AG20443 (cell line): ENCODE measurements at regions not wholly inside any gene's neighbourhood (a gene's known extent, or its start where the extent isn't known, plus 50 kb on each side); places are given as distances from the start of the nearest gene placed in this dataset.
"Not testable (repeated sequence)": the region's sequence is repeated elsewhere in the genome, so short reads cannot be mapped to it uniquely, and the experiment has no call there.

ENCODE experiments used
- DNase-seq: peaks from one replicate; pipeline ENCODE4 v3.0.0; 2012; ENCODE audit warnings: low spot score, mixed read lengths

DNA sequence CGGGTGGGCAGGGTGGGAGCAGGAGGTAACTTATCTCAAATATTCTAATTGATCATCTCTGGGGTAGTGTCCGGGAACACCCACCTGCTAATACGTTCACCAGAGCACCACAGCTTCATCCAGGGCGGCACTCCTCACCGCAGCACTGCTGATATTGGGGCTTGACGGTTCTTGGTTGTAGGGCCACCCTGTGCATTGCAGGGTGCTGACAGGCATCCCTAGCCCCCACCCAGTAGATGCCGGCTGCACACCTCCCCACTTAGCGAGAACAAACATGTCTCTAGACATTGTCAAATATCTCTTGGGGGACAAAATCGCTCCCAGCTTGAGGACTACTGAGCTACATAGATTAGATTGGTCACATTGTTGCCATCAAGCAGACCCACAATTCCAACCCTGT is 73.9 kb upstream of the WASF3 start:
- no peak for DNase-seq

DNA sequence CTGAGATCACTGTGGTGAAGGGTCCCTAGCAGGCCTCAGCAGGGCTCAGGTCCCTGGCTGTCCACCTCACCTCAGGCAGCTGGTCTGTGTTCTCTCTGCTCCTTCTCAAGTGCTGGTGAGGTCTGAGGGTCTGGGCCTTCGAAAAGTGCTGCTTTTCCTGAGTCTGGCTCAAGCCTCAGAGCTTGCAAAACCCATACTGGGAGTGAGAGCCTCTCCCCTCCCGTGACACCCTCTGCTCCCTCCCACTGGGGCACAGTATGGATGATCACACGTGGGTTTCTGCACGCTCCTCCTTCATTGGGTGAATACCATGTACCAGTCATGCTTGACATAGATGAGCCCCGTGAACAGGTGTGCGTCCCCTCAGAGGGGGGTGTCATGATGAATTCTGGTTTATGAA is 73.3 kb upstream of the WASF3 start:
- no peak for DNase-seq

DNA sequence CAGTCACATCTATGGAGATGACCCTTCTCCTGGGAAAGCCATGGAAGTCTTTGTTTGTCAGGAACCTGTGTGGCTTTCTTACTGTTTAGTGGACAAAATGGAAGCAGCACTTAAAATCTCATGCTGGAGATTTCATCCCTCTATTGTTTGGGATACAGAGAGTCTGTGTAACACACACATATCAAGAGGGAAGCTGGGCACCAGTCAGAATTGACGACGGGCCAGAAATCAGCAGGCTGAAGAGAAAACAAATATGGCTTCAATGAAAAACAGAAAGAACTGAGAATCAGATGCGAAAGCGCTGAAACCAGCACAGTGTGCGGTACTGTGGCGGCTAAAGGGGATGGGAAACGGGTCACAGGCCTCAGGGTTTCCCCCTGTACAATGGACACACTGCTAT is 72.2 kb upstream of the WASF3 start:
- no peak for DNase-seq

DNA sequence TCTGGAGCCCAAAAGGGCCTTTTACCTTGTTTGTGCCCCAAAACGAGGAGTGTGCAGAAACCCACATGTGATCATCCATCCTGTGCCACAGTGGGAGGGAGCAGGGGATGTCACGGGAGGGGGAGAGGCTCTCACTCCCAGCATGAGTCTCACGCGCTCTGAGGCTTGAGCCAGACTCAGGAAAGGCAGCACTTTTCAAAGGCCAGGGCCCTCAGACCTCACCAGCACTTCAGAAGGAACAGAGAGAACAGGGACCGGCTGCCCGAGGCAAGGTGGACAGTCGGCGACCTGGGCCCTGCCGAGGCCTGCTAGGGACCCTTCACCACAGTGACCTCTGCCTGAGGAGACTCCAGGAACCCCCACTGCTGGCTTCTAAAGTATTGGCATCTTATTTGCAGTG is 71.7 kb upstream of the WASF3 start:
- DNase-seq, result peak; percentile 65

DNA sequence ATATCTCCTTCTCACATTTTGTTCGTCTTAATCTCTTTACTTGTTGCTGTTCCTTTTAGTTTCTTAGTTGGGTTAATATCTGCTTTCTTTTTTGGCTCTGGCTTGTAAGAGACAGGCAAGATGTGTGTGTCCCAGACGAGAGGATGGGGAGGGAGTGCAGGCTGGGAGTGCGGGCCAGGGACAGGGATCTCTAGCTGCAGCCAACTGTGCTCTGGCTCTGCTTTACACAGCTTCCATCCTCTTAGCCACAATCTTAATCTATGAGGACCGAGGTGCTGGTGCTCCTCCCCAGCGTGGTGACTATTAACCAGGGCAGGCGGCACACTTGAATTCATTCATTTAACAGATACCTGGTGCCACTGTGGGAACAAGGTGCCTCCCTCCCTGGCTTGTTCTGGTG is 70.9 kb upstream of the WASF3 start:
- DNase-seq, result no peak

DNA sequence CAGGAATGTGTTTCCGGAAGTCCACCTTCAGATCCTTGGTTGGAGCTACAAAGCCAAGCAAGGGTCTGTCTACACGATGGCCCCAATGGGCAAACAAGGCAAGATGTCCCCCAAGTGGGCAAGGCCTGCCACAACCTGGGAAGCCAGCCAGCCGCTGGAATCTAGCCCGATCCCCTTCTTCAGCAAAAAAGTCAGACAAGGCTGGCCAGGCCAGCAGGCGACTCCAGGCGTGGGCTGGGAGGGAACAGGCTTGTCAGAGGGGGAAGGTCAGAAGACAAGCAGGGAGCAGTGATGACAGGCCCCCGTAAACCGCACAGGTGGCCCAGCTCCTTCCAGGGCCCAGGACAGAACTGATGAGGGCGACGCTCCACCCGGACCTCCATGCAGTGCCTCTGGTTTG is 69.7 kb upstream of the WASF3 start:
- DNase-seq, result no peak

DNA sequence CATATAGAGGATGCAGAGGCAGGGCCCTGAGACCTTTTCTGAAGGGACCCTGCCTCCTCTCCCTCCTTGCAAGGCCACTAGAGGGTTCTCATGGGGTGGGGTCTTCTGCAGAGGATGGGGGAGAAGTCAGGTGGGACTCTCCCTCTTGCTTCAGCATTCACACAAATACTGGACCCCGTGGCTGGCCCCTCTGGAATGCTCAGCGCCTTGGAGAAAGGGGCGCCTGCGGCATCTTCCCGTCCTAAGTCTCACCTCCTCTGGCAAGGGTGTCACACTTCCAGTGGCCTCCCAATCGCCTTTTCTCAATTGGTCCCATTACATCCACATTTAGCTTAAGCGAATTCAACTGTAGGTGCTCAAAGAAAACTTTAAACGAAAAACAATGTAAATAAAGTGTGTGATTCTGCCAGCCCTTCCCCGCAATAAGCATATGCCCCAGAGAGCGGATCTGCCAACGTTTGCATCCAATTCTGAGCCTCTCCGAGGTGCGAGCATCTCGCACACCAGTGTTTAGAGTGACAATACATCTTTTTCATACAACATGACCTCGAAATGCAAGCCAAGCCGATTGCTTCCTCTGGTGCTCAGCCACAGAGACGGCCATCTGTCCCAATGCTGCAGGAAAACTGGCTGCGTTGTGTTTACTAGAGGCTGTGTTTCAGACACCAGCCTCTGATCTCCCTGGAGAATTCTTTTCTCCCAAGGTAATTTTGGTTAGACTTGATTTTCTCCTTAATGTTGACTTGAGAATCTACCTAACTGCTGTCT is 69.1 kb upstream of the WASF3 start:
- no peak for DNase-seq

DNA sequence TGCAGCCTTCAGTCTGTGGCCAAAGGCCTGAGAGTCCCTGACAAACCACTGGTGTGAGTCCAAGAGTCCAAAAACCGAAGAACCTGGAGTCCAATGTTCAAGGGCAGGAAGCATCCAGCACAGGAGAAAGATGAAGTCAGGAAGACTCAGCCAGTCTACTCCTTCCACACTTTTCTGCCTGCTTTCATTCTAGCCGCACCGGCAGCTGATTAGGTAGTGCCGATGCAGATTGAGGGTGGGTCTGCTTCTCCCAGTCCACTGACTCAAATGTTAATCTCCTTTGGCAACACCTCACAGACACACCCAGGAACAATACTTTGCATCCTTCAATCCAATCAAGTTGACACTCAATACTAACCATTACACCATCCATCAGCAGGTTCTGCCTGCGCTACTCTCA is 65.2 kb upstream of the WASF3 start:
- not testable (repeated sequence) for DNase-seq

DNA sequence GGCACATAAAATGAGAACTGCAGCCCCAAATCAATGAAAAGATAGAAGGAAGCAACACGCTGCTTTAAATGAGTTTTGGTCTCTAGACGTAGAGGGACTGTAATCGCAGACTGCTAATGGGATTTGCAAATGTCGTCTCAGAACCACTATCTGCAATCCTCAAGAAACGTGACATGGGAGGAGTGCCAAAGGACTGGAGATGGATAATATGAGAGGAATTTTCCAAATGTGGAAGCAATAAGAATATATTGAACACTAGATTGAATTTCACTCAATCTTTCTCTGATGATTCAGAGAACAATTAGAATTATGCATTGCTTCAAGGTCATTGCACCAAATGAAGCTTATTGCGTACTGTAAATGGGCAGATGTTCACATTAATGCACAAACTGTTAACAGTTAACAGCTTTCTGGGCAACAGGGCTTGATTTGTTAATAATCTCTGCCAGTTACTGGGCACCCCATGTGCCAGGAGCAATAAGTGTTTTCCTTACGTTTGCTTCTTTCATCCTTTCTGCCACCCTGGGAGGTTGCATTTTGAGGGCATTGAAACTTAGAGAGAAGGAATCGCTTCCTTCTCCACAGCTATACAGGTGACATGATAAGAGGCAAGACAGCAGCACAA is 62.8 kb upstream of the WASF3 start:
- no peak for DNase-seq

DNA sequence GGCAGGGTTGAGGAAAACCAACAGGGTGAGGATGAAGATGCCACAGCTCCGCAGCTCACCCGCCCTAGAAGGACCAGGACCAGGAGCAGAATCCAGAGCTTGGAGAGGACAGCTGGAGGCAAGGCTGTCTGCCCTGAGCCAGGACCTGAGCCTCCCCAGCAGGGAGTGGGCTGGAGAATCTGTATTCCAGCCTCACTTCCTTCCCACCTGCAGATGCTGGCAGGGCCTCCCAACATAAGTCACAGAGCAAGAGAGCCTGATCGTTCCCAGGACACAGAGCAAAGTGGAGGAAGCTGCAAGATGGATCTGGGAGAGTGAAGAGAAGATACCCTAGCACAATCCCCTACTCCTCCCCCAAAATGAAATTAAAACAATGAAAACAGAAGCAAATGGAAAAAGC is 61.7 kb upstream of the WASF3 start:
- DNase-seq, result no peak

DNA sequence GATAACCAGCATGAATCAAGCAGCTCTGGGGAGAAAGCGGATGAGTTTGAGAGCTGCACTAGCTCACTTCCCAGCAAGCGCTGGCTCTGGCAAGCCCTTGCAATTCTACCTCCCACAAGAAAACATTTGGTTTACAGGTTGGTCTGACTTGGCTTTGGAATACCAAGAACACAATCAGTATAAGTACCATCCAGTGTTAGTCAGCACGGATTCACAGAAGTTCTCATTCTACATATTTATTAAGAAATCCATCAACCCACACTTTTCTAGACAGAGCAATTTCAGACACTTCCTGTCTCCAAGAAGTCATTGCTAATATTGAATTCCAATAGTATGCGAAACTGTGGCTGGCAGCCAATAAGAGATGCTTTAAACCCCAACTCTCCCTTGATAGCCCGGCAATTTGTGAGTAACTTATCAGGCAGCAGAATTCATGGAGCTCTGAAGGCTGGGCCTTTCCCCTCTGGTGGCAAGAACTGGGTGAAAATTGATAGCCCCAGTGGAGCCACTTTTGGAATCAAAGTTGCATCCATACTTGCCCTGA is 59.4 kb upstream of the WASF3 start:
- peak; percentile 80 for DNase-seq

DNA sequence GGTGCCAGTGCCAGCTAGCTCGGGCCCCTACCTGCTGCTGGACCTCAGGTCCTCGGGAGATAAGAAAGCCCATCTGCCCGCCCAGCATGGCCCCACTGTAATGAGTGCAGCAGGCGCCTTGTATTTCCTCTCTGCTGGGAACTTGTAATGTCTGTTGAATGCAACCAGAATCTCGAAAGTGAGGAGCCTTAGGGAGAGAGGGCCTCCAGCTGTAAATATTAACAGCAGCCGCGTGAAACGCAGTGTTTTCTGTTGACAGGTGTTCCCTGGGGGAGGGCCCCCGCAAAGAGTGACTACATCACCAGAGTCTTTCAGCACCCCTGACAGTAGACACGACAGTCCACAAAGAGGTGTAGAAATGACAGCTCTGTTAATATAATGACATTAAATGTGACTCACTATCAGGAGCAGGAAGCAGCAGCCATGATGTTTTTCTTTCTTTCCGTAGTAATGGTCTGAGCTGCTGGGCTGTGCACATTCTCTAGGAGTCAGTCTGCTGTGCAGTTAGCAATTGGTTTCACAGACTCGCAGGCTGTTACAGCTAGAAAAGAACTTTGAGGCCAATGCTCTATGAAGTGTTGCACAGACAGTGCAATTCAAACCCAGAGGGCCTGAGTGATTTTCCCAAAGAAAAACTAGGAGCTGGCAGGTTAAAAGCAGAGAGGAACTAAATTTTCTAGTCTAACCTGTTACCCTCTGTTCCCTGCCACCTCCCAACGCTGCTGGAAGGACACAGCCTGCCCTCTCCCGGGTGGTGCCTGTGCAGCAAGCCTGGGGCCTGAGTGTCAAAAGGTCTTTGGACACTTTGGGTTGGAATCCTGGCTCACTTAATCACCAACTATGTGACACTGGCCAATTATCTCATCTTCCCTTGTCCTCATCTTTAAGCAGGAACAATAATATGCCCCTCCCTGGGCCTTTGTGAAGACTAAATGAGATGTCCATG is 58.6 kb upstream of the WASF3 start:
- DNase-seq, result peak; percentile 31

DNA sequence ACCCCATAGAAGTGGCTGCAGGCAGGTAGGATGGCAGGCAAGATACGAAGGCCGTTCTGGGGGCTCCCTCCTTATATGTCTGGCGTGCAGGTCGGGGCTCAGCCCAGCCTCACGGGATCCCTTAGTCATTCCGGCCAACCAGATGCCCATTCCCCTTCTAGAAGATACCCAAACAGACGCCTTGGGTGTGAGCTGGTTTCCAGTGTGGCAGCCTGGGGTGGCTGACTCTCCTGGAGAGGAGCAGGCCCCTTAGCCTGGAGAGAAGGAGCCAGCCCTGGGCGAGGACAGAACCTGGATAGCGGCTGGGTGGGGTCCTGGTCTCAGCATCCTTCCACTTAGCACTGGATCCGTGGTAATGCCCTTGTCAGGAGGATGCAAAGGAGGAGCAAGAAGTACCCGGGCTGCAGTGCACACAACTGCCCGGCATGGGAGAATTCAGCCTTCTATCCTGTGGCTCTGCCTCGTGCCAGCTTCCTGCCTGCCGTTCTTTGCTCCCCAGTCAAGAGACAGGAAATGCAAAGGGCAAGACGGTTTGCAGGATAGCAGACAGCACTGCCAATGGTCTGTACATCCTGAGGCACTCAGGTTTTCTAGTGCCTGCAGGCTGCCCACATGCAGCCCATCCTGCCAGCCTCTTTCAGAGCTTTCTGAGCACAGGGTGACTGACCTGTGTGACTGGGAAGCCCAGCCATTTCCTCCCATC is 56.7 kb upstream of the WASF3 start:
- DNase-seq, result no peak

DNA sequence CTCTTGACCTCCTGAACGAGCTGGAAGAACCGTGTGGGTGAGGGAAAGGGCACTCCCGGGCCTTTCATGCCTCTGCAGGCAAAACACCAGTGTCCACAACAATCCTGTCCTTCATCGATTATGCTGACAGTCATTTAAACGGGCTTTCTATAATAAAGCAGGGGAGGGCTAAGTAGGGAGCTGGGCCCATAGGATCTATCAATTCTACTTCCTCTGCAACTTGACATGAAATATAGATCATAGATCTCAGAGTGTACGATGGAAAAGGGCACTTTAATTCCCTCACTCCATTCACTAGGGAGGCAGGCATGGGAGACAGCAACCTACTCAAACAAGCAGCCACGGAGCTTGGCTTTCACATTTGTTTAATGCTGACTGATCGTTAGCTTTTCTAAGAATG is 55.8 kb upstream of the WASF3 start:
- DNase-seq, result no peak

DNA sequence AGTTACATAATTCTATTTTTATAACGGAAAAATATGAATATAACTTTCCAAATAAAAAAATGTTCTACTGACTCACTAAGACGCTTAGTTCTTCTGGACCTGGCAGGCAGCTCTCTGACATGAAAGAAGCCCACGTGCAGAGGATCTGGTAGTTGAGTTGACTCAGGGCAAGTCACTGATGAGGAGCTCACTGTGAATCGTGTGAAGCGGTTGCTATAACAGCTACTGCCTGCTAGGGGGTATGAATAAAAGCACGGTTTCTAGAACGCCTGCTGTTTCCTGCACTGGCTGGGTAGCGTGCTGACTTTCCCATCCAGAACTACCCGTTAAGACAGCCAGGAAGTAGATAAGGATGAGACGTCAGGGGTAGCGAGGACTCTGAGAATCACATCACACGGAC is 54.7 kb upstream of the WASF3 start:
- DNase-seq, result peak; percentile 86

DNA sequence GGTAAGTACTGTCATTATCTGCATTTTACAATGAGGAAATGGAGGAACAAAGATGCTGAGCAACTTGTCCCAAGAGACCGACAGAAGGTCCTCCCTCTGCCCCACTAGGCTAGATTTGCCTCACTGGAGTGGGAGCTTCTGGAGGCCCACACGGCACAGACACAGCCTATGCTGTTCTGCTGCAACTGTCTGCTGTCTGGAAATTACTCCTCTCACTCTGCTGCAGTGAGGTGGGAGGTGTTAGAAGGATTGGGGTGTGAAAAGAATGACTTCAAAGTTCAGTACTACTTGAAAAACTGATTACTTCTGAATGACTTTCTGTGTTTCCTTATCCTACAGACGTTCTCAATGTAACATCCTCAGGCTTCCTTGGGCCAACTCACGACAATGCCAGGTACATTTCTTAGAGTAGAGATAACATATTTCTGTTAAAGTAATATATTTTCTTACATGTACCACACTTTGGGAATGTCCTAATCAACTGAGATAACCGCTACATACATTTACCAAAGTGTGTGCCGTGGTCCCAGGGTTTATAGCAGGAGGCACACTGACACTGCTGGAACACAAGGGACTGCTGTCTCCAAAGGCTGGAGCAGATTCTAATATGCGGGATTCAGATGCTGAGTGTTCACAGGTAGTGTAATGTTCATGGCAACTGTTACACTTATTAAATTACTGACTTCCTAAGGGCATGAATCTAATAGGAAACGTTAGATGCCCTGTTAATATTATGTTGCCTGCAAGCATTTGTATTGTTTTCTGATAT is 53.5 kb upstream of the WASF3 start:
- no peak for DNase-seq
